ENCODE measurements at regions not wholly inside any gene's neighbourhood (a gene's known extent, or its start where the extent isn't known, plus 50 kb on each side); places are given as distances from the start of the nearest gene placed in this dataset.

DNA sequence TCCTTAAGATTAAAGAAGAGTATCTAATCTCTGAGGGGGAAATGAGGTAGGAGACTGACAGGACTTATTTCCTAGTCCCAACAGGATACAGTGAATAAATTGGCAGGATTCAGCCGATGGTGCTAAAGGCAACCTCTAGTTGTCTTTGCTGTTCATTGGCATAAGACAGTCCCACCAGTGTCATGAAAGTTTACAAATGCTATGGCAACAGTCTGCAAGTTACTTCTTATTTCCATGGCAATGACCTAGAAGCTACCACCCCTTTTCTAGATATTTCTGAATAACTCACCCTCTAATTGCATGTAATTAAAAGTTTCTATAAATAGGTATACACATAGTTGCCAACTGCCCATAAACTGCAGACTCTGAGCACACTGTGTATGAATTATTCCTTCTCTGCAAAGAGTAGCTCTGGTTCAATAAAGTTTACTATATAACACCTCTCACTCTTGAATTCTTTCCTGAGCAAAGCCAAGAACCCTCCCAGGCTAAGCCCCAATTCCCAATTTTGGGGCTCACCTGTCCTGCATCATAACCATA lies 172.7 kb upstream of the LRATD1 start:
- H4K20me1 ChIP-seq (replicated peaks; ENCODE audit: control insufficient read depth, extremely low read depth, insufficient read depth, low read length) = no peaks in the 10 kb centered on the region
- FAIRE-seq (no peak), DNase-seq (ENCODE audit: low read depth, low spot score) (no peak)
- H3K27me3 ChIP-seq (ENCODE audit: control insufficient read depth in 2 of 2, insufficient read depth in 2 of 2, low read length in 2 of 2) = no peaks in the 10 kb centered on the region
- H3K4me3 ChIP-seq (replicated peaks in 1 of 3; ENCODE audit: insufficient read depth in 1 of 3, low read depth in 1 of 3, low read length in 3 of 3) = no peak overlapping the region
- POLR2A ChIA-PET = no interaction called here
- H3K4me2 ChIP-seq (ENCODE audit: insufficient read depth, low read length) = no peak overlapping the region
- no peak overlapping the region for H3K9ac ChIP-seq (replicated peaks; ENCODE audit: extremely low read depth, insufficient read depth, low read length)
- H3K36me3 ChIP-seq (ENCODE audit: control insufficient read depth in 2 of 2, extremely low read depth in 1 of 2, insufficient read depth in 2 of 2, low read length in 2 of 2) = no peaks in the 10 kb centered on the region
- dilution Hi-C loops (cut with MboI; ENCODE audit: extremely low pct_ligation_motif_present, low sequenced_read_pairs) = no loop called here
- no peak overlapping the region for H3K27ac ChIP-seq (ENCODE audit: insufficient read depth, low read depth, low read length)
- no peaks in the 10 kb centered on the region for H3K79me2 ChIP-seq (ENCODE audit: control insufficient read depth, insufficient read depth, low read length)
- no peaks in the 10 kb centered on the region for H3K9me1 ChIP-seq (replicated peaks; ENCODE audit: control insufficient read depth, extremely low read depth, insufficient read depth, low read length)
- peaks cover 5% of the 10 kb centered on the region for H3K9me3 ChIP-seq (replicated peaks; ENCODE audit: control insufficient read depth, insufficient read depth, low read length)
- CTCF ChIA-PET = no interaction called here
- intact Hi-C loops (cut with micrococcal nuclease) = no loop called here
- BruUV-seq (replicated peaks) = no TSS peak
- no peak for TF ChIP-seq CTCF (IDR thresholded peaks at IDR 0.05; ENCODE audit: extremely low read depth in 1 of 2, insufficient read depth in 1 of 2, low read depth in 1 of 2, low read length in 2 of 2)
- H2AFZ ChIP-seq (ENCODE audit: low read depth, low read length) = no peak overlapping the region
- H3K4me1 ChIP-seq (ENCODE audit: control insufficient read depth, extremely low read depth, insufficient read depth, low read length) = no peaks in the 10 kb centered on the region

- H2AFZ ChIP-seq (ENCODE audit: low read depth, low read length) = no peak overlapping the region
- no peaks in the 10 kb centered on the region for H3K79me2 ChIP-seq (ENCODE audit: control insufficient read depth, insufficient read depth, low read length)
- no peaks in the 10 kb centered on the region for H3K9me1 ChIP-seq (replicated peaks; ENCODE audit: control insufficient read depth, extremely low read depth, insufficient read depth, low read length)
- H3K36me3 ChIP-seq (ENCODE audit: control insufficient read depth in 2 of 2, extremely low read depth in 1 of 2, insufficient read depth in 2 of 2, low read length in 2 of 2) = no peaks in the 10 kb centered on the region
- intact Hi-C loops (cut with micrococcal nuclease) = no loop called here
- POLR2A ChIA-PET = no interaction called here
- H4K20me1 ChIP-seq (replicated peaks; ENCODE audit: control insufficient read depth, extremely low read depth, insufficient read depth, low read length) = no peaks in the 10 kb centered on the region
- no peak overlapping the region for H3K9ac ChIP-seq (replicated peaks; ENCODE audit: extremely low read depth, insufficient read depth, low read length)
- H3K4me1 ChIP-seq (ENCODE audit: control insufficient read depth, extremely low read depth, insufficient read depth, low read length) = no peaks in the 10 kb centered on the region
- BruUV-seq (replicated peaks) = no TSS peak
- FAIRE-seq (no peak), DNase-seq (ENCODE audit: low read depth, low spot score) (no peak)
- dilution Hi-C loops (cut with MboI; ENCODE audit: extremely low pct_ligation_motif_present, low sequenced_read_pairs) = no loop called here
- H3K4me3 ChIP-seq (replicated peaks in 1 of 3; ENCODE audit: insufficient read depth in 1 of 3, low read depth in 1 of 3, low read length in 3 of 3) = no peak overlapping the region
- CTCF ChIA-PET = no interaction called here
- H3K27ac ChIP-seq (ENCODE audit: insufficient read depth, low read depth, low read length) = no peak overlapping the region
- H3K27me3 ChIP-seq (ENCODE audit: control insufficient read depth in 2 of 2, insufficient read depth in 2 of 2, low read length in 2 of 2) = no peaks in the 10 kb centered on the region
- TF ChIP-seq FOS (IDR thresholded peaks at IDR 0.05; ENCODE audit: borderline replicate concordance, insufficient read depth, low read length) = no peak
- TF ChIP-seq MAX (IDR thresholded peaks at IDR 0.05; ENCODE audit: insufficient read depth, insufficient read length) = no peak
- no peak for TF ChIP-seq MYC (IDR thresholded peaks at IDR 0.05; ENCODE audit: low read depth, low read length)
- TF ChIP-seq POLR2A (IDR thresholded peaks at IDR 0.05; ENCODE audit: low read depth, low read length) = no peak
- TF ChIP-seq POLR2AphosphoS5 (IDR thresholded peaks at IDR 0.05; ENCODE audit: insufficient read depth, low read depth, low read length) = no peak
- no peak overlapping the region for H3K4me2 ChIP-seq (ENCODE audit: insufficient read depth, low read length)
- peaks cover 2% of the 10 kb centered on the region for H3K9me3 ChIP-seq (replicated peaks; ENCODE audit: control insufficient read depth, insufficient read depth, low read length)
Observed at GRCh38 chr2:14475994-14476393, 156.5 kb upstream of the LRATD1 start.

Measured in endothelial cell of umbilical vein (primary cell).